CD14-positive monocyte (primary cell): ENCODE measurements at regions not wholly inside any gene's neighbourhood (a gene's known extent, or its start where the extent isn't known, plus 50 kb on each side); places are given as distances from the start of the nearest gene placed in this dataset.

Source experiments
- DNase-seq, 3 donors: peaks; one replicate each; pipeline ENCODE4 v3.0.0-alpha.2; 2011 to 2022
- H2AFZ ChIP-seq: 2 replicates; pipeline ENCODE4 v1.6.0; 2012; ENCODE audit warnings: mild to moderate bottlenecking, low read depth, low read length, inconsistent platforms; ENCODE audit not compliant: insufficient read depth, poor library complexity, severe bottlenecking
- H3K27ac ChIP-seq, 2 donors: 1 replicate in 1 of 2; 2 replicates in 1 of 2; pipeline ENCODE4 v1.5.1; 2012 to 2013; ENCODE audit warnings: low read length in 2 of 2, control low read depth in 1 of 2, inconsistent platforms in 1 of 2, low read depth in 1 of 2, mild to moderate bottlenecking in 1 of 2
- H3K27me3 ChIP-seq, 2 donors: one replicate each; pipeline versions ENCODE4 v1.6.0 to v1.6.1; 2011 to 2013; ENCODE audit warnings: low read length in 2 of 2; ENCODE audit not compliant: control insufficient read depth in 2 of 2, insufficient read depth in 2 of 2
- H3K36me3 ChIP-seq, 2 donors: replicated peaks in 1 of 2; 1 replicate in 1 of 2; 2 replicates in 1 of 2; pipeline versions ENCODE4 v1.5.1 to v1.6.1; 2012 to 2013; ENCODE audit warnings: low read length in 2 of 2, control low read depth in 1 of 2, inconsistent platforms in 1 of 2, mild to moderate bottlenecking in 1 of 2; ENCODE audit not compliant: insufficient read depth in 2 of 2, control insufficient read depth in 1 of 2
- H3K4me1 ChIP-seq, 2 donors: 1 replicate in 1 of 2; 2 replicates in 1 of 2; pipeline versions ENCODE4 v1.5.1 to v1.6.1; 2012 to 2013; ENCODE audit warnings: low read length in 2 of 2, control low read depth in 1 of 2, inconsistent platforms in 1 of 2, mild to moderate bottlenecking in 1 of 2, moderate library complexity in 1 of 2; ENCODE audit not compliant: insufficient read depth in 2 of 2, control insufficient read depth in 1 of 2
- H3K4me2 ChIP-seq: replicated peaks from 2 replicates; pipeline ENCODE3; 2012; ENCODE audit warnings: low read length, moderate library complexity, mild to moderate bottlenecking; ENCODE audit not compliant: poor library complexity, severe bottlenecking; ENCODE audit errors: extremely low read depth
- H3K4me3 ChIP-seq, 3 experiments: fragments of 200-600 bp in 1 of 3; sonication (generic) in 1 of 3; replicated peaks in 1 of 3; 1 replicate in 2 of 3; 2 replicates in 1 of 3; pipeline ENCODE4 v1.5.1; 2011 to 2013; ENCODE audit warnings: low read length in 3 of 3, mild to moderate bottlenecking in 3 of 3, control low read depth in 2 of 3, low read depth in 2 of 3, inconsistent platforms in 1 of 3, moderate library complexity in 1 of 3
- H3K79me2 ChIP-seq: 2 replicates; pipeline ENCODE4 v1.6.0; 2012; ENCODE audit warnings: mild to moderate bottlenecking, control low read depth, inconsistent platforms, low read length, moderate library complexity; ENCODE audit not compliant: insufficient read depth
- H3K9ac ChIP-seq: 2 replicates; pipeline ENCODE4 v1.6.0; 2017; ENCODE audit warnings: low read length, mild to moderate bottlenecking; ENCODE audit not compliant: insufficient read depth, poor library complexity, severe bottlenecking
- H3K9me3 ChIP-seq, 2 donors: replicated peaks in 1 of 2; 1 replicate in 1 of 2; 2 replicates in 1 of 2; pipeline versions ENCODE4 v1.5.1 to v1.6.1; 2012 to 2013; ENCODE audit warnings: low read length in 2 of 2, control low read depth in 1 of 2; ENCODE audit not compliant: control insufficient read depth in 1 of 2, insufficient read depth in 1 of 2
- H4K20me1 ChIP-seq: 2 replicates; pipeline ENCODE4 v1.6.0; 2012; ENCODE audit warnings: mild to moderate bottlenecking, low read length, control low read depth, moderate library complexity; ENCODE audit not compliant: insufficient read depth
- H3K27ac Mint-ChIP-seq, 7 donors: one replicate each; pipeline ENCODE4 v1.8.0; 2020; ENCODE audit warnings: mild to moderate bottlenecking in 7 of 7, mixed read lengths in 7 of 7, moderate library complexity in 6 of 7, inconsistent platforms in 2 of 7
- H3K27me3 Mint-ChIP-seq, 3 donors: one replicate each; pipeline ENCODE4 v1.8.0; 2021 to 2022; ENCODE audit warnings: low read depth in 3 of 3, mild to moderate bottlenecking in 3 of 3, mixed read lengths in 3 of 3, moderate library complexity in 3 of 3, inconsistent platforms in 1 of 3
- H3K36me3 Mint-ChIP-seq, 2 donors: one replicate each; pipeline ENCODE4 v1.8.0; 2020; ENCODE audit warnings: mixed read lengths in 2 of 2, inconsistent platforms in 1 of 2, mild to moderate bottlenecking in 1 of 2
- H3K4me1 Mint-ChIP-seq: one replicate; pipeline ENCODE4 v1.8.0; 2020; ENCODE audit warnings: mild to moderate bottlenecking, mixed read lengths
- H3K4me3 Mint-ChIP-seq, 2 donors: one replicate each; pipeline ENCODE4 v1.8.0; 2020; ENCODE audit warnings: mild to moderate bottlenecking in 2 of 2, mixed read lengths in 2 of 2, moderate library complexity in 1 of 2
- H3K9me3 Mint-ChIP-seq, 7 donors: one replicate each; pipeline ENCODE4 v1.8.0; 2020 to 2022; ENCODE audit warnings: mixed read lengths in 7 of 7, mild to moderate bottlenecking in 6 of 7, moderate library complexity in 6 of 7, inconsistent platforms in 2 of 7
- CTCF ChIP-seq: fragments of 200-600 bp; IDR thresholded peaks from one replicate; pipeline ENCODE4 v1.8.0; 2022; ENCODE audit warnings: antibody characterized with exemption, mild to moderate bottlenecking
- WGBS: methylation state at CpG from one replicate; pipeline ENCODE4 v1.1.5; 2013; ENCODE audit warnings: missing lambda C conversion rate; ENCODE audit not compliant: insufficient coverage; 5-methylcytosine and 5-hydroxymethylcytosine counted together
- intact Hi-C, 2 donors: fragments of 100-400 bp; cut with micrococcal nuclease; formaldehyde crosslinking; loops; one replicate each; pipeline versions ENCODE4 v1.15.0 to v1.15.1; 2023

- Histone ChIP-seq H3K9me3 (no peaks in the 10 kb centered on the region), H3K27ac (no peak overlapping the region), H2AFZ (no peak overlapping the region), H3K36me3 (no peaks in the 10 kb centered on the region), H4K20me1 (no peaks in the 10 kb centered on the region), H3K9ac (no peak overlapping the region), H3K4me1 (no peaks in the 10 kb centered on the region), H3K4me2 (no peak overlapping the region), H3K4me3 (no peak overlapping the region), H3K79me2 (no peaks in the 10 kb centered on the region), H3K27me3 (no peaks in the 10 kb centered on the region)
- peaks cover 7% of the 10 kb centered on the region for H3K4me1 Mint-ChIP-seq
- H3K4me3 Mint-ChIP-seq = no peak overlapping the region
- no peak overlapping the region for H3K27ac Mint-ChIP-seq
- DNase-seq = peak in 2 of 3 donors; percentile 0 to 12
- intact Hi-C loops = no loop called here
- 67% methylated on average over 3 of the region's 3 CpGs for WGBS
- no peaks in the 10 kb centered on the region for H3K36me3 Mint-ChIP-seq
- peaks cover 0 to 6% (median 0%) of the 10 kb centered on the region in 7 donors for H3K9me3 Mint-ChIP-seq
- no peaks in the 10 kb centered on the region for H3K27me3 Mint-ChIP-seq
- TF ChIP-seq CTCF = no peak
These were observed 557.2 kb downstream of the KCTD12 start for GRCh38 chr13:76329004-76329403.

- no peak overlapping the region for H2AFZ ChIP-seq
- Mint-ChIP-seq H3K27me3 (no peaks in the 10 kb centered on the region), H3K4me3 (no peak overlapping the region), H3K27ac (no peak overlapping the region), H3K9me3 (peaks cover 0 to 8% (median 0%) of the 10 kb centered on the region in 7 donors), H3K36me3 (no peaks in the 10 kb centered on the region), H3K4me1 (peaks cover 3% of the 10 kb centered on the region)
- H3K9me3 ChIP-seq = no peaks in the 10 kb centered on the region
- no peak overlapping the region for H3K4me3 ChIP-seq
- no peaks in the 10 kb centered on the region for H3K27me3 ChIP-seq
- intact Hi-C loops = no loop called here
- WGBS = 75% methylated on average over 1 of the region's 1 CpG
- no peaks in the 10 kb centered on the region for H3K79me2 ChIP-seq
- DNase-seq = no peak
- H3K4me1 ChIP-seq = no peaks in the 10 kb centered on the region
- no peak overlapping the region for H3K9ac ChIP-seq
- TF ChIP-seq CTCF = no peak
- no peaks in the 10 kb centered on the region for H3K36me3 ChIP-seq
- H3K4me2 ChIP-seq = no peak overlapping the region
- H4K20me1 ChIP-seq = no peaks in the 10 kb centered on the region
- no peak overlapping the region for H3K27ac ChIP-seq
These were observed 559.9 kb downstream of the KCTD12 start for GRCh38 chr13:76326343-76326742.
